ENCODE measurements at regions not wholly inside any gene's neighbourhood (a gene's known extent, or its start where the extent isn't known, plus 50 kb on each side); places are given as distances from the start of the nearest gene placed in this dataset.

GRCh38 chrX:39755143-39756032 is 342.4 kb downstream of the BCOR start:
- peak; percentile 17 for DNase-seq

DNA sequence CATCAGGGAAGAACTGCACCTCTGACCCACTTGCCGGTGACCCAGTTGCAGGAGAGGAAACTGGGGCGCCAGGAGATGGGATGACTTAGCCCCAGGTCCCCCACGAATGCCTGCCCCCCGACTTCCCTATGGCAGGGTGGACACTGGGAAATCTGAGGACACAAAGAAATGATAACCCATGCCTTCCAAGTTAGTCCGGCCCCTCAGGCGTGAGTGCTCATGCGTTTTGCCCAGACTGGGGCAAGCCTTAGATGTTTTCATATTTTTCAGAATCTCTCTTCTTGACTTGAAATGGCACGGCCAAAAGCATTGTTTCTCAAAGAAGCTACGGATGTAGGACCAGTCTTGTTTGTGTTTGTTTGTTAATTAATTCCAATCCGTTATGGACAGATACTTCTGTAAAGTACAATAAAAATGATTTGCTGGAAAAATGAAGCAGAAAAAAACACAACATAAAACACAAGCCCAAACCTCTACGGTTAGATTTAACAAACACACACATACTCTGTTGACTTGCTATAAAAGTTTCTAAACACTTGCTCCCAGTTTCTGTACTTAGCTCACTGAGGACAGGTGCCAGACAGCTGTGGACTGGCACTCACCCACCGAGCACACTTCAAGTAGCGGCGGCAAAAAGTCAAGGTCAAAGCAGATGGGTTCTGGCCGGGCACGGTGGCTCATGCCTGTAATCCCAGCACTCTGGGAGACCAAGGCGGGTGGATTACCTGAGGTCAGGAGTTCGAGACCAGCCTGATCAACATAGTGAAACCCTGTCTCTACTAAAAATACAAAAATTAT is 341.5 kb downstream of the BCOR start:
- DNase-seq, result no peak

DNA sequence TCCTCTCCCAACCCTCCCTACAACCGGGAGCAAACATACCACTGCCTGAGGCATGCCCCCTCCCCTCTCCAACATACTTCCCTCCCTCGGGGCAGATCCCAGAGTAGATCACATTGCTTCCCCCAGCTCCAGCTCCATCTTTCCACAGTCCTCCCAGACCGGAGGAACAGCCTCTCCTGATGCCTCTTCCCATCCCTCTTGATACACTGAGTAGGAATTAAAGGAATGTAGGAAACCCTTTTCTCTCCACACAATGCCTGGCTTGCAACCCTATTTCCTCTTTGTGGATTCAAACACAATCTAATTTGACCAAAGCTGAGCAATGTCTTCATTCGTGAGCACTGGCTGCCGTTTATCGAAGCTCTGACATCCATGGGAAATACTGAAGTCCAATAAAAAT is 339.8 kb downstream of the BCOR start:
- DNase-seq, result no peak

DNA sequence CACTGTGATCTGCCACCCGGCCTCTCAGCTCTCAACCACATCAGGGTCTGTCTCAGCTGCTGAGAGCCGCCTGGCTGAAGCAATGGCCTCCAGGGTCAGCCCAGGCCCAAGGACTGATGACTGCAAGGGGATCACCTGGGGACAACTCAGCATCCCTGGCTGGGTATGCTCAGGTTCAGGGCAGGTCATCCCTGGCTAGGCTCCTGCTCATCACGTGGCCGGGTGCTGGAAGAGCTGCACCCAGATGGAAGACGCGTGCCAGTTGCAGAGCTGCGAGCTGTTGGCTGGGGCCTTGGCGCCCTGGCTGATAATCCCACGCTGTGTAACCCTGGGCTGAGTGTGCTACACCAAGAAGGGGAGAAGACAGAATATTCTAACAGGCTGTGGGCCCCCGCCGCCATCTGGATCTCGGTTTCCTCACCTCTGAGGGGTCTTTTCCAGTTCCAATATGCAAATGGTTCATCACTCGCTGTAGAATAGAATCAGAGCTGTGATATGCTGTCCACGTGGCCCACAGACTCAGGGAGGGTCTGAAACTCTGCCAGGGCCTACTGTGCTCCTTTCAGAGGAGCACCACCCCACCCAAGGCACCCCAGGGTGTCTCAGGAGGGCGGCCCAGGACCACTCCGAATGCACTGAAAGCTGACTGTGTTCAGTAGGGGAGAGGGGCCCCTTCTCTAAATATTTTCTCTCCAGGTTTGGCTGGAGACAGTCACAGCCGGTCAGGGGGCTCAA is 338.8 kb downstream of the BCOR start:
- DNase-seq, result no peak

DNA sequence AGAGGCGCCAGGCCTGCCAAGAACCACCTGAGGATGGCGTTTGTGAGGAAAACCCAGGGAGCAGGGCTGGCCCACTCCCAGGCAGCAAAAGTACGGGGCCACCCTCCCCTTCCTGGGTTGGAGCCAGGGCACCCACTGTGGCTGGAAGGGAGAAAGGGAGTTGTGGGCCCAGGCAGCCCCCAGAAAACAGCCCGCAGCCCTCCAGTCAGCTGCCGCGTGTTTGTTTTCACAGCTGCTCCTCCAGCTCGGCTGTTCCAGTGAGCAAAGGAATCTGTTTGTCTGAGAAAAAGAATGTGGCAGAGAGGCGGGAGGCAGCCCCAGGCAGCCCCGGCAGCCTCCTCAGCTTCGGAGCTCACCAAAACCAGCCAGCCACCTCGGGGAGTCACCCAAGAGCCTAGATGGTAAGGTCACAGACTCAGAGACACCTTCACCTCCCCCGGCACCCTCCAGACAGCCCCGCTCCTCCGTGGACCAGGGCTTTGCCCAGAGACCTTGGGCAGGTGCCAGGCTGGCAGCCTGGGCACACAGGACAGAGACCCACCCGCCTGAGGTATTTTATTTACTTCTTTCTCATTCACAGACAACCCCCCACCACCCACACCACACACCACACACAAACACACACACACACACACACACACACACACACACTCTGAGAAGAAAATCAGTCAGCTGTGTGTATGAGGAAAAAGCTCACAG is 338.1 kb downstream of the BCOR start:
- peak; percentile 20 for DNase-seq

DNA sequence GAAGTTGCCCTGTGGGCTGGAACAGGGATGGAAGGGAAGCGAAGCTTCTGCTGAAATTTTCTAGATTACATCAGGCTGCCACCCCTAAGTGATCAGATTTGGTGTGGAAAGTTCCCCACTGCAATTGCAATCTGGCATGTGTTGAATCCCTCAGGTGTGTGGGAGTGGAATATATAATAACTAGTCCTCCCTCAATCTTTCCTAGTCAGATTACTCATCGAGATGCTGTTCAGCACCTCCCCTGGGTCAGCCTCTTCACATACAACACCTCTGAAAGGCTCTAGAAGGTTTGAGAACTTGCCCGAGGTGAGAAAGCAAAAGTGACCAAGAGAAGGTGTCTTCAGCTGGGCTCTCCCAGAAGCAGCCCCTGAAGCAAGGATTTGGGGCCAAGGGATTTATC is 336.8 kb downstream of the BCOR start:
- no peak for DNase-seq

DNA sequence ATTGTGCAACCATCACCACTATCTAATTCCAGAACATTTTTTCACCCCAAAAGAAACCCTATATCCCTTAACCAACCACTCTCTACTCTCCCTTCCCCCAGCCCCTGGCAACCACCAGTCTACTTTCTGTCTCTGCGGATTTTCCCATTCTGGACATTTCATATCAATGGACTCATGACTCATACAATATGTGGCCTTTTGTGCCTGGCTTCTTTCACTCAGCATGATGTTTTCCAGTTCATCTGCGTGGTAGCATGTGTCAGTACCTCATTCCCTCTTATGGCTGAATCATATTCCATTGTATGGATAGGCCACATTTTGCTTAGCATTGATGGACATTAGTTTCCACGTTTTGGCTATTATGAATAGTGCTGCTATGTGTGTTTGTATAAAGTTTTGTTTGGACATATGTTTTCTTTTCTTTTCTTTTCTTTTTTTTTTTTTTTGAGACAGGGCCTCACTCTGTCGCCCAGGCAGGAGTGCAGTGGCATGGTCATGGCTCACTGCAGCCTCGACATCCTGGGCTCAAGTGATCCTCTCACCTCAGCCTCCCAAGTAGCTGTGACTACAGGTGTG is 335.4 kb downstream of the BCOR start:
- no peak for DNase-seq

DNA sequence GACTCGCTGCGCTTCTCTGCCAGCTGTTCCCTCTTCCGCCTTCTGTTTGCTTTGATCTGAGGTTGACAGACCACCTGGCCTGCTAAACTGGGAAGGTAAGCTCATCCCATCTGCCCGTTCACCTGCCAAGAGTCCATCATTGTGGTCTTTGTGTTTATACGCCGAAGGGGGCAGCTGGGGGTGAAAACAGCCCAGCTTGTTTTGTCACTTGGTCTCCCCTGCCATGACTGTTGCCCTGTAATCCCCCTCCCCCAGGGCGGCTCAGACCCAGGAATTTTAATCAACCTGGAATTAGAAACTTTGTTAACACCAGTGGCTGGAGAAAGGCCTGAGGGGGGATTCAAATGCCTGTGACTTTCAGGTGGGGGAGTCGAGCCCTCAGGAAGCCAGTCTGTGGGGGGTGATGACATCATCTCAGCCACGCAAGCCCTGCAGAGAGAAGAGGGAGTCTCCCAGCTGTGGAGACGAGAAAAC is 333.3 kb downstream of the BCOR start:
- DNase-seq, result peak; percentile 57

DNA sequence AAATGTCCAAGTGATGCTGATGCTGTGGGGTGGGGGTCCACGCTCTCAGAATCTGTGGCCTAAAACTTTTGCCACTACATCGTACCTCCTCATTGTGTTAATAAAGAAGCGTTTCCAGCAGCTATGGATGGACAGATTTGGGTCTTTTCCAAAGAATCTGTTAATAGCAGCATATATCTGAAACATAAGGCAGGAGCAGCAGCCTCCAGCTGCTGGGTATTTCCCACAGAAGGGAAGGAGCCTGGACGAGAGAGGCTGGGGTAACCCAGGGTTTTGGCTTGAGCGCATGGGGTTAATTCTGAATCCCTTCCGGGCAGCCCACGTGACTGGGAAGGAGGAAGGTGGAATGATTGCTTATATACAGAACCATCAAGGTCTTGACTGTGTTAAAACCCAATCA is 332.4 kb downstream of the BCOR start:
- DNase-seq, result no peak

- DNase-seq, result no peak
Measured at GRCh38 chrX:39766085-39766726, 331.6 kb downstream of the BCOR start.

DNA sequence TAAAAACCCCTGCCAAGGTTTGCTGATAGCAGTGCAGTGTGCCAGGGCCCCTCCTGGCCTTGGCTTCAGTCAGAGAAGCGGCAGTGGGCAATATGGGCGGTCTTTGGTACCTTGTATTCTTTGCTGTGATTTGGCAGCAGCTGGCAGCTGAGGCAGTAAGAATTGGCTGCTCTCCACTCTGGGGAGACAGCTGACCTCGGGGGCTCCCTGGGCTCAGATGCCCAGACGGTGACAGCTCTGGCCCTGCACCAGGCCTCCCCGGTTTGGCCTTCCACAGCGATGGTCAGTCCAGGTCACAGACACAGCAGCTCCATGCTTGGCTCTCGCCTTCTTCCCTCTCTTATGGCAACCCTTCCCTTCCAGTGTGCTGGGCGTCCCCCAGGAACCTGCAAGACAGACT is 330.9 kb downstream of the BCOR start:
- no peak for DNase-seq

DNA sequence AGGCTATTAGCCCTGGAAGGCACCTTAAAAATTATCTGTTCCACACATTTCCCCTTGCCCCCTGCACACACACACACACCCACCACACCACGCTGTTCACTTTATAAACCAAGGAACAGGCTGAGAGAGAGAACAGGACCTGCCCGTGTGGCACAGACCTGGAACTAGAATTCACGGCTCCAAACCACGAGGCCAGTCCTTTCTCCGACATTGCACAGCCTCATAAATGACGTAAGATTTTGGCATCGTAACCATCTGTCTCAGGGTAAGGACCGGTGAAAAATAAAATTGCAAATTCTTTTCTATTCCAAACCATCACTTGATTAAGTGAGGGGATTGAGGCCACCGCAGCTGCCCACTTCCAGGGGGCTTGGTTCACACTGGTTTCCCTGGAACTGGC is 330.3 kb downstream of the BCOR start:
- DNase-seq, result no peak

- no peak for DNase-seq
Measured at GRCh38 chrX:39769748-39770147, 328.0 kb downstream of the BCOR start.

DNA sequence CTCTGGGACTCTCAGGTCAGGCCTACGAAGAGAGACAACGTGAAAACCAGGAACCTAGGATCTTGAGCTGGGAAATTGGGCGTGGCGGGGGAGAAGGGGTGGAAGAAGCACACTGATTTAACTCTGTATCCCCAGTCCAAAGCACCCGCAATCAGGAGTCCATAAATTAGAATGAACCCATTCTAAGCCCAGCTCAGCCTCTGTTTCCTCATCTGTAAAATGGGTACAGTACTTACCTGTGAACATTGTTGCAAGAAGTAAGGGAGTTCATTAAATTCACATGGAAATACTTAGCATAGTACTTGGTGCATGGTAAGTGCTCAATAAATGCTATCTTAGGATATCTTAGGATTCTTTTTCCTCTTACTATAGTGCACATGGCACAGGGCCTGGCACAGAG is 326.7 kb downstream of the BCOR start:
- DNase-seq, result no peak

DNA sequence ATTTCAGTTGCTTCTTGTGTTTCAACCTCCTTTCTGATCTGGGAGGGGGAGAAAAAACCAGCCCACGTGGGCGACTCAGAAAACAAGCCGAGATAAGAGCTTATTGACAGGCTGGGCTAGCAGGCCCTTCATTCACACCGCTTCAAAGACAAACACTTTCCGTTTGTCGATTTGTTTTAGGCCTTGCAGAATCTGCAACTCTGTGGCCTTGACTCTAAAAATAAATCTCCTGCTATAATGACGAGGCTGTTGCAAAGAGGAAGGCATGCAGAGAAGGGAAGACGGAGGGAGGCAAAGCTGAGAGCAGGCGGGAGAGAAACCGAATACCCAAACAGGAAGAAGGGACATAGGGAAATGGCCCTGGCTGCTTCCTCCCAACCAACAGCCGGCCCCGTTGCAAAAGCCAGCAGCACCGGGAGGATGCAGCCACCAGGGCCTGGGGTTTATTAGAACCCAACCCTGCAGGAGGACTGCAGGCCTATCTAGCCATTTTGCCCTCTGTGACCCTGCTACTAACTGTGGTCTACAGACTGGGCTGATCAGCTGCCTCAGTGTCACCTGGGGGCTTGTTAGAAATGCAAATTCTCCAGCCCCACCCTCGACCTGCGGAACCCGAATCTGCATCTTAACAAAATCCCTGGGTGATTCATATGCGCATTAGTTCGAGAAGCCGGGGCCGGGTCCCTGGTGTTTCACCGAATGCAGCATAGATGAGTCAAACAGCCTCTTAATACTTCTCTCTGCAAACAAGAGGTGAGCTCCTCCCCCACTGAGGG is 325.5 kb downstream of the BCOR start:
- peak; percentile 40 for DNase-seq

DNA sequence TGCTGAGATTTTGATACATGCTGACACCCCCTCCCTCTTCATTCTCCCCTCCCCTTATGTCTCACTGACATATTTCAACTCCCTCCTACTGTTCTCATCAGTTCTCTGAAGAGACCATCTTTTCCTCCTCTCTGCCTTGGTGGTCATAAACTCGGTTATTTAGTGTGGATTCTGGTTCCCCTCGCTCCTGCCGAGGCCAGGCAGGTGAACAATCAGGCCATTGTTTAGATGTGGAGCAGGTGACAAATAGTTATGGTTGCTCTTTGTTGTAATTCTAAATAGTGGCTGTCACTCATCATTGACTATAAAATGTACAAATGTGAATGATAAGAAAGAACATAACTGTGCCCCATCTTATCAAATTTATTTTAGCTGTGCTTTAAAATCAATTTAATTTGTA is 324.6 kb downstream of the BCOR start:
- no peak for DNase-seq

DNA sequence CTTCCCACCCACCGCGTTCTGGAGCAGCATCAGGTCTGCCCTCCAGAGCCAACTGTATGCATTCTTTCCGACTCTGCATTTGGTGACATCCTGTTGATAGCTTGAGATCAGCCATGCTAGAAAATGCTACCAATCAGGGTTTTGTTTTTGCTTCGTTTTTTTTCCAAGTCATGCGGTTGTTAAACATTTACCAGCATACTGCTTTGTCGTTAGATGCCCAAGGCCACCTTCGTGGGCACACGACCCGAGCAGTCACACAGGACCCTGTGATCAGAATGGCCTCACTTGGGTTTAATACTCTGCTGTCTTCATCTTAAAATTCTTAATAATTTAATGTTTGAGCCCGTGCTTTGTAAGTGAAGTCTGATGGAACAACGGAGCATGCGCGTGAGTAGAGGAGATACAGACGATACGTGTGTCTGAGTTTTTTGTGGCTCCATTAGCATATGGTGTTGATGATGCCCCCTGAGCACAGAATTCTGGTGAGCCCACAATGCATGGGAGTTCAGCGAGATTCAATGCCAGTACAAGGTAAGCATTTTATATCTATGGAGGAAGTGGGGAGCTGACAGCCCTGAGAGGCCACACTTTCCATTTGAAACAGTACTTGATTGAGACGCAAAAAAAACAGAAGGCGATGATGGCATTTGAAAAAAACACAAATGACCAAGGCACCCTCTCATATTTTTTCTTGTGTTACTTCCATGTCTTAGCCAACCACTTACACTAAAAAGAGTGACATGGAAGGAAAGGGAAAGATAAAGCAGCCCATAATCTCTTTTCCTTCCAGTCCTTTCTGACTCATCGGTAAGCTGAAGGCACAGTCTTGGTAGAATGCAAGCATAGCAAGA is 323.6 kb downstream of the BCOR start:
- no peak for DNase-seq

DNA sequence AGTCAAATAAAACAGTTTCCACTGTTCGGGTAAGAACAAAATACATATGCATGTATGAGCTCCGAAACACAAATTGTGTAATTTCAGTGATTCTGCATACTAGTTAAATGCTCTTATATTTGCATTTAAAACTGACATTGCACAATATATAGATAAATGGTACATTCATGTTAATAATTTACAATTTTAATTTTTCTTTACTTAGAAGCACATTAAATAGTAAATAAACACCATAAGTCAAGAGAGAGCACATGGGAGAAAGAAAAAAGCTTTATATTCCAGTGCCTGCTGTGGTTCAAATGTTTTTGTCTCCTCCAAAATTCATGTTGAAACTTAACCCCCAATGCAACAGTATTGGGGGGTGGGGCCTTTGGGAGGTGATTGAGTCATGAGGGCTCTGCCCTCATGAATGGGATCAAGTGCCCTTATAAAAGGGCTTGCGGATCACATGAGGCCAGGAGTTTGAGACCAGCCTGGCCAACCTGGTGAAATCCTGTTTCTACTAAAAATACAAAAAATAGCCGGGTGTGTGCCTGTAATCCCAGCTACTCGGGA is 322.9 kb downstream of the BCOR start:
- no peak for DNase-seq

DNA sequence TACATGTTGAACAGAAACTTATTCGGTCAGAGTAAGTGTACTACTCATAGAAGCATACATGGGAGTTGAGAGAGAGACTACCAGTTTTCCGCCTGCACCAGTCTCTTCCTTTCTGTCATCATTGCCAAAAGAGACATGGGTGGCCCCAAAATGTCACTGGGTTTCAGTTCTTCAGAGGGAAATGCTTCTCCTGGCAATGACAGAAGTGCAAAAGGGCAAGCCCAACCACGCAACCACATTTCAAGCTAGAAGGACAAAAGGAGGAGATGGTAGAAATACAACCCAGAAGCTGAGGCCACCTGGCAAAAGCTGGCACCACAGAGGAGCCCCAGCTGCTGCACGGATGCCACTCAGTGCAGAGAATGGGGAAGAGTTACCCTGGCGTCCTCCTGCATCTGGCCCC is 320.1 kb downstream of the BCOR start:
- DNase-seq, result no peak

All from NCI-H345 (cell line).